GM18909 (cell line): ENCODE measurements at regions not wholly inside any gene's neighbourhood (a gene's known extent, or its start where the extent isn't known, plus 50 kb on each side); places are given as distances from the start of the nearest gene placed in this dataset.
"Not testable (repeated sequence)": the region's sequence is repeated elsewhere in the genome, so short reads cannot be mapped to it uniquely, and the experiment has no call there.

ENCODE experiments used
- ATAC-seq: cut with Tn5 transposase; IDR thresholded peaks from one replicate; pipeline ENCODE4 v1.9.1; 2021; ENCODE audit warnings: mild to moderate bottlenecking; ENCODE audit not compliant: unreplicated experiment, poor library complexity

GRCh38 chr21:35484851-35485250 is 435.7 kb upstream of the RUNX1 start:
- ATAC-seq, result no peak

- ATAC-seq, result no peak
Observed at GRCh38 chr21:35484032-35484431, 434.9 kb upstream of the RUNX1 start.

- no peak for ATAC-seq
Observed at GRCh38 chr21:35482933-35483662, 434.0 kb upstream of the RUNX1 start.

- no peak for ATAC-seq
Observed at GRCh38 chr21:35482096-35482495, 433.0 kb upstream of the RUNX1 start.

GRCh38 chr21:35481005-35481404 is 431.9 kb upstream of the RUNX1 start:
- ATAC-seq, result no peak

- ATAC-seq, result no peak
Observed at GRCh38 chr21:35479529-35479928, 430.4 kb upstream of the RUNX1 start.

GRCh38 chr21:35479065-35479448 is 430.0 kb upstream of the RUNX1 start:
- no peak for ATAC-seq

GRCh38 chr21:35478161-35479064 is 429.3 kb upstream of the RUNX1 start:
- ATAC-seq, result no peak

- ATAC-seq, result no peak
Observed at GRCh38 chr21:35477622-35478021, 428.5 kb upstream of the RUNX1 start.

GRCh38 chr21:35476621-35477395 is 427.7 kb upstream of the RUNX1 start:
- no peak for ATAC-seq

- ATAC-seq, result no peak
Observed at GRCh38 chr21:35475762-35476161, 426.7 kb upstream of the RUNX1 start.

- no peak for ATAC-seq
Observed at GRCh38 chr21:35475009-35475408, 425.9 kb upstream of the RUNX1 start.

GRCh38 chr21:35473496-35473895 is 424.4 kb upstream of the RUNX1 start:
- no peak for ATAC-seq

- ATAC-seq, result no peak
Observed at GRCh38 chr21:35470522-35470921, 421.4 kb upstream of the RUNX1 start.

GRCh38 chr21:35469498-35469897 is 420.4 kb upstream of the RUNX1 start:
- ATAC-seq, result no peak

- no peak for ATAC-seq
Observed at GRCh38 chr21:35468991-35469390, 419.9 kb upstream of the RUNX1 start.

- no peak for ATAC-seq
Observed at GRCh38 chr21:35467566-35467965, 418.5 kb upstream of the RUNX1 start.

- ATAC-seq, result not testable (repeated sequence)
Observed at GRCh38 chr21:35466681-35467080, 417.6 kb upstream of the RUNX1 start.

GRCh38 chr21:35465741-35466140 is 416.6 kb upstream of the RUNX1 start:
- ATAC-seq, result no peak

GRCh38 chr21:35461700-35462099 is 412.6 kb upstream of the RUNX1 start:
- ATAC-seq, result no peak

- no peak for ATAC-seq
Observed at GRCh38 chr21:35460441-35460840, 411.3 kb upstream of the RUNX1 start.
